Activated CD4-positive, alpha-beta memory T cell treated with anti-CD3 and anti-CD28 coated beads for 36 hours (primary cell): ENCODE measurements at regions not wholly inside any gene's neighbourhood (a gene's known extent, or its start where the extent isn't known, plus 50 kb on each side); places are given as distances from the start of the nearest gene placed in this dataset.

Experiments used
- CTCF ChIA-PET: fragments of 350-600 bp; sonication (Branson Sonifier 250); formaldehyde crosslinking; loops from one replicate; lab custom pipeline; 2021; ENCODE audit warnings: antibody characterized with exemption, inconsistent platforms; lab: Charles Lee
- POLR2A ChIA-PET: fragments of 350-600 bp; sonication (Branson Sonifier 250); formaldehyde crosslinking; loops from one replicate; lab custom pipeline; 2021; ENCODE audit warnings: antibody characterized with exemption; lab: Charles Lee
- DNase-seq: peaks from one replicate; pipeline ENCODE4 v3.0.0-alpha.2; 2020
- H3K27ac Mint-ChIP-seq: one replicate; pipeline ENCODE4 v1.8.0; 2021; ENCODE audit warnings: mixed read lengths
- H3K27me3 Mint-ChIP-seq: one replicate; pipeline ENCODE4 v1.8.0; 2021; ENCODE audit warnings: mixed read lengths
- H3K36me3 Mint-ChIP-seq: one replicate; pipeline ENCODE4 v1.8.0; 2021; ENCODE audit warnings: mixed read lengths
- H3K4me1 Mint-ChIP-seq: one replicate; pipeline ENCODE4 v1.8.0; 2021; ENCODE audit warnings: low read depth, mixed read lengths
- H3K4me3 Mint-ChIP-seq: one replicate; pipeline ENCODE4 v1.8.0; 2021; ENCODE audit warnings: mild to moderate bottlenecking, mixed read lengths
- H3K9me3 Mint-ChIP-seq: one replicate; pipeline ENCODE4 v1.8.0; 2021; ENCODE audit warnings: mixed read lengths
- intact Hi-C: fragments of 100-400 bp; cut with micrococcal nuclease; formaldehyde crosslinking; loops from one replicate; pipeline ENCODE4 v1.15.1; 2023

GRCh38 chr16:55242667-55243066, 81.3 kb upstream of the IRX6 start:
- no peak for DNase-seq
- H3K36me3 Mint-ChIP-seq, result no peaks in the 10 kb centered on the region
- no peaks in the 10 kb centered on the region for H3K4me1 Mint-ChIP-seq
- peaks cover 4% of the 10 kb centered on the region for H3K27me3 Mint-ChIP-seq
- no peaks in the 10 kb centered on the region for H3K9me3 Mint-ChIP-seq
- H3K4me3 Mint-ChIP-seq, result no peak overlapping the region
- POLR2A ChIA-PET, result no interaction called here
- intact Hi-C loops, result no loop called here
- CTCF ChIA-PET, result no interaction called here
- no peak overlapping the region for H3K27ac Mint-ChIP-seq

GRCh38 chr16:55248058-55248457, 75.9 kb upstream of the IRX6 start:
- POLR2A ChIA-PET, result no interaction called here

GRCh38 chr16:55248494-55248893, 75.5 kb upstream of the IRX6 start:
- POLR2A ChIA-PET, result no interaction called here
- no peak overlapping the region for H3K4me3 Mint-ChIP-seq

More at GRCh38 chr16:55248058-55248457, 75.9 kb upstream of the IRX6 start:
- H3K27ac Mint-ChIP-seq, result no peak overlapping the region
- no peak overlapping the region for H3K4me3 Mint-ChIP-seq
- H3K27me3 Mint-ChIP-seq, result peaks cover 9% of the 10 kb centered on the region
- intact Hi-C loops, result no loop called here
- H3K36me3 Mint-ChIP-seq, result no peaks in the 10 kb centered on the region
- CTCF ChIA-PET, result no interaction called here
- H3K4me1 Mint-ChIP-seq, result no peaks in the 10 kb centered on the region
- no peak for DNase-seq
- H3K9me3 Mint-ChIP-seq, result peaks cover 1% of the 10 kb centered on the region

GRCh38 chr16:55249361-55249760, 74.6 kb upstream of the IRX6 start:
- CTCF ChIA-PET, result interaction anchor here (0.9 kb wide), 1 partner anchor 13 kb away, joined by 3 read pairs; no protein-coding TSS in a partner anchor
- no peak overlapping the region for H3K4me3 Mint-ChIP-seq
- no peak overlapping the region for H3K27ac Mint-ChIP-seq
- intact Hi-C loops, result no loop called here
- H3K36me3 Mint-ChIP-seq, result no peaks in the 10 kb centered on the region
- H3K4me1 Mint-ChIP-seq, result no peaks in the 10 kb centered on the region
- POLR2A ChIA-PET, result no interaction called here
- no peak for DNase-seq
- H3K27me3 Mint-ChIP-seq, result peaks cover 9% of the 10 kb centered on the region
- H3K9me3 Mint-ChIP-seq, result peaks cover 8% of the 10 kb centered on the region

More at GRCh38 chr16:55248494-55248893, 75.5 kb upstream of the IRX6 start:
- no peaks in the 10 kb centered on the region for H3K4me1 Mint-ChIP-seq
- DNase-seq, result peak; percentile 9
- no peaks in the 10 kb centered on the region for H3K36me3 Mint-ChIP-seq
- CTCF ChIA-PET, result no interaction called here
- H3K27me3 Mint-ChIP-seq, result peaks cover 9% of the 10 kb centered on the region
- H3K27ac Mint-ChIP-seq, result no peak overlapping the region
- intact Hi-C loops, result no loop called here
- peaks cover 3% of the 10 kb centered on the region for H3K9me3 Mint-ChIP-seq

GRCh38 chr16:55249936-55250335, 74.1 kb upstream of the IRX6 start:
- intact Hi-C loops, result loop anchor here (10.0 kb wide), 1 partner anchor 315 kb away; the partner anchor contains the start of gene IRX5
- H3K9me3 Mint-ChIP-seq, result peaks cover 13% of the 10 kb centered on the region
- peaks cover 9% of the 10 kb centered on the region for H3K27me3 Mint-ChIP-seq
- no peaks in the 10 kb centered on the region for H3K4me1 Mint-ChIP-seq
- H3K4me3 Mint-ChIP-seq, result no peak overlapping the region
- no peaks in the 10 kb centered on the region for H3K36me3 Mint-ChIP-seq
- no peak for DNase-seq
- H3K27ac Mint-ChIP-seq, result no peak overlapping the region
- ChIA-PET POLR2A (no interaction called here), CTCF (no interaction called here)

GRCh38 chr16:55250701-55251100, 73.3 kb upstream of the IRX6 start:
- Mint-ChIP-seq H3K4me3 (no peak overlapping the region), H3K27me3 (peaks cover 9% of the 10 kb centered on the region), H3K4me1 (no peaks in the 10 kb centered on the region), H3K27ac (no peak overlapping the region), H3K9me3 (peaks cover 13% of the 10 kb centered on the region), H3K36me3 (no peaks in the 10 kb centered on the region)
- no peak for DNase-seq
- ChIA-PET POLR2A (no interaction called here), CTCF (no interaction called here)
- intact Hi-C loops, result loop anchor here (10.0 kb wide), 1 partner anchor 316 kb away; the partner anchor contains the start of gene IRX5

GRCh38 chr16:55251151-55251550, 72.9 kb upstream of the IRX6 start:
- Mint-ChIP-seq H3K4me1 (no peaks in the 10 kb centered on the region), H3K4me3 (no peak overlapping the region), H3K27me3 (peaks cover 9% of the 10 kb centered on the region), H3K9me3 (peaks cover 13% of the 10 kb centered on the region), H3K27ac (no peak overlapping the region), H3K36me3 (no peaks in the 10 kb centered on the region)
- CTCF ChIA-PET, result no interaction called here
- POLR2A ChIA-PET, result no interaction called here
- no peak for DNase-seq
- intact Hi-C loops, result loop anchor here (10.0 kb wide), 1 partner anchor 316 kb away; the partner anchor contains the start of gene IRX5

- Mint-ChIP-seq H3K9me3 (peaks cover 13% of the 10 kb centered on the region), H3K27me3 (peaks cover 9% of the 10 kb centered on the region), H3K27ac (no peak overlapping the region), H3K36me3 (no peaks in the 10 kb centered on the region), H3K4me1 (no peaks in the 10 kb centered on the region), H3K4me3 (no peak overlapping the region)
- ChIA-PET CTCF (interaction anchor here (0.6 kb wide), 1 partner anchor 236 kb away, joined by 4 read pairs; no protein-coding TSS in a partner anchor), POLR2A (no interaction called here)
- intact Hi-C loops, result loop anchor here (10.0 kb wide), 1 partner anchor 318 kb away; the partner anchor contains the start of gene IRX5
- DNase-seq, result no peak
Observed at GRCh38 chr16:55252577-55252976, 71.4 kb upstream of the IRX6 start.

- no peaks in the 10 kb centered on the region for H3K36me3 Mint-ChIP-seq
- ChIA-PET CTCF (no interaction called here), POLR2A (no interaction called here)
- H3K4me1 Mint-ChIP-seq, result no peaks in the 10 kb centered on the region
- DNase-seq, result no peak
- H3K9me3 Mint-ChIP-seq, result peaks cover 13% of the 10 kb centered on the region
- H3K27me3 Mint-ChIP-seq, result peaks cover 9% of the 10 kb centered on the region
- H3K4me3 Mint-ChIP-seq, result no peak overlapping the region
- intact Hi-C loops, result loop anchor here (10.0 kb wide), 1 partner anchor 319 kb away; the partner anchor contains the start of gene IRX5
- no peak overlapping the region for H3K27ac Mint-ChIP-seq
Observed at GRCh38 chr16:55253987-55254386, 70.0 kb upstream of the IRX6 start.

GRCh38 chr16:55255733-55256282, 68.2 kb upstream of the IRX6 start:
- Mint-ChIP-seq H3K4me3 (no peak overlapping the region), H3K27ac (no peak overlapping the region)
- intact Hi-C loops, result loop anchor here (5.0 to 10.0 kb wide), 2 partner anchors 321 to 1704 kb away; partner anchors contain the start of gene IRX5

GRCh38 chr16:55256412-55257016, 67.5 kb upstream of the IRX6 start:
- H3K9me3 Mint-ChIP-seq, result peaks cover 13% of the 10 kb centered on the region
- no peak overlapping the region for H3K4me3 Mint-ChIP-seq
- ChIA-PET POLR2A (no interaction called here), CTCF (interaction anchor here (1.1 to 1.4 kb wide), 2 partner anchors 10 to 743 kb away, joined by 3 to 4 read pairs; no protein-coding TSS in a partner anchor)
- H3K27ac Mint-ChIP-seq, result no peak overlapping the region
- no peaks in the 10 kb centered on the region for H3K36me3 Mint-ChIP-seq
- H3K27me3 Mint-ChIP-seq, result peaks cover 3% of the 10 kb centered on the region
- intact Hi-C loops, result loop anchor here (5.0 to 10.0 kb wide), 2 partner anchors 322 to 1704 kb away; partner anchors contain the start of gene IRX5
- no peaks in the 10 kb centered on the region for H3K4me1 Mint-ChIP-seq
- no peak for DNase-seq

More at GRCh38 chr16:55255733-55256282, 68.2 kb upstream of the IRX6 start:
- ChIA-PET POLR2A (no interaction called here), CTCF (no interaction called here)
- H3K27me3 Mint-ChIP-seq, result peaks cover 9% of the 10 kb centered on the region
- no peaks in the 10 kb centered on the region for H3K36me3 Mint-ChIP-seq
- H3K9me3 Mint-ChIP-seq, result peaks cover 13% of the 10 kb centered on the region
- no peaks in the 10 kb centered on the region for H3K4me1 Mint-ChIP-seq
- DNase-seq, result no peak

- CTCF ChIA-PET, result interaction anchor here (0.6 to 1.4 kb wide), 2 partner anchors 8 to 1708 kb away, joined by 3 to 4 read pairs; no protein-coding TSS in a partner anchor
- no peak overlapping the region for H3K27ac Mint-ChIP-seq
- intact Hi-C loops, result loop anchor here (5.0 to 10.0 kb wide), 2 partner anchors 323 to 1706 kb away; partner anchors contain the start of gene IRX5
- H3K27me3 Mint-ChIP-seq, result no peaks in the 10 kb centered on the region
- POLR2A ChIA-PET, result no interaction called here
- no peak overlapping the region for H3K4me3 Mint-ChIP-seq
- DNase-seq, result peak; percentile 65
- H3K36me3 Mint-ChIP-seq, result no peaks in the 10 kb centered on the region
- H3K9me3 Mint-ChIP-seq, result peaks cover 12% of the 10 kb centered on the region
- no peaks in the 10 kb centered on the region for H3K4me1 Mint-ChIP-seq
Observed at GRCh38 chr16:55257966-55258613, 65.9 kb upstream of the IRX6 start.
